Neural progenitor cell (in vitro differentiated cells): ENCODE measurements at regions not wholly inside any gene's neighbourhood (a gene's known extent, or its start where the extent isn't known, plus 50 kb on each side); places are given as distances from the start of the nearest gene placed in this dataset.

ENCODE experiments used
- DNase-seq: peaks from one replicate; pipeline ENCODE4 v3.0.0-alpha.2; 2016; ENCODE audit warnings: low spot score
- H2AFZ ChIP-seq: fragments of 200-600 bp; sonication (generic); replicated peaks from 2 replicates; pipeline ENCODE4 v1.6.1; 2016; ENCODE audit warnings: antibody characterized with exemption
- H3F3A ChIP-seq: fragments of 200-600 bp; sonication (generic); 2 replicates; pipeline ENCODE4 v1.6.1; 2016; ENCODE audit warnings: antibody characterized with exemption, low read depth
- H3K27ac ChIP-seq: fragments of 200-600 bp; sonication (generic); 2 replicates; pipeline ENCODE4 v1.5.1; 2016; ENCODE audit warnings: mild to moderate bottlenecking
- H3K27me3 ChIP-seq: fragments of 200-600 bp; sonication (generic); 2 replicates; pipeline ENCODE4 v1.6.1; 2016; ENCODE audit warnings: mild to moderate bottlenecking, moderate library complexity
- H3K36me3 ChIP-seq: fragments of 200-600 bp; sonication (generic); 2 replicates; pipeline ENCODE4 v1.5.1; 2016
- H3K4me1 ChIP-seq: fragments of 200-600 bp; sonication (generic); 2 replicates; pipeline ENCODE4 v1.6.1; 2016; ENCODE audit warnings: mixed run types
- H3K4me2 ChIP-seq: fragments of 200-600 bp; sonication (generic); 2 replicates; pipeline ENCODE4 v1.6.1; 2016
- H3K4me3 ChIP-seq: fragments of 200-600 bp; sonication (generic); 2 replicates; pipeline ENCODE4 v1.5.1; 2016
- H3K79me2 ChIP-seq: fragments of 200-600 bp; sonication (generic); 2 replicates; pipeline ENCODE4 v1.6.1; 2016; ENCODE audit warnings: low read depth
- H3K9ac ChIP-seq: fragments of 200-600 bp; sonication (generic); 2 replicates; pipeline ENCODE4 v1.6.1; 2016
- H3K9me3 ChIP-seq: fragments of 200-600 bp; sonication (generic); 2 replicates; pipeline ENCODE4 v1.5.1; 2016; ENCODE audit warnings: low read depth
- H4K20me1 ChIP-seq: fragments of 200-600 bp; sonication (generic); 2 replicates; pipeline ENCODE4 v1.6.1; 2016; ENCODE audit warnings: low read depth
- H3K27ac Mint-ChIP-seq: 3 replicates; pipeline ENCODE4 v1.8.0; 2021; ENCODE audit warnings: mixed read lengths
- H3K27me3 Mint-ChIP-seq: 2 replicates; pipeline ENCODE4 v1.8.0; 2022; ENCODE audit warnings: low read depth, mild to moderate bottlenecking, inconsistent platforms, moderate library complexity, mixed read lengths; ENCODE audit not compliant: insufficient read depth
- H3K36me3 Mint-ChIP-seq: 3 replicates; pipeline ENCODE4 v1.8.0; 2021; ENCODE audit warnings: mixed read lengths
- H3K4me1 Mint-ChIP-seq: 3 replicates; pipeline ENCODE4 v1.8.0; 2021; ENCODE audit warnings: mixed read lengths
- H3K4me3 Mint-ChIP-seq: 3 replicates; pipeline ENCODE4 v1.8.0; 2021; ENCODE audit warnings: mild to moderate bottlenecking, moderate library complexity, mixed read lengths
- H3K9me3 Mint-ChIP-seq: 3 replicates; pipeline ENCODE4 v1.8.0; 2020; ENCODE audit warnings: mixed read lengths
- CTCF ChIP-seq: fragments of 200-600 bp; sonication (generic); IDR thresholded peaks from 2 replicates; pipeline ENCODE4 v1.5.1; 2017; ENCODE audit warnings: antibody characterized with exemption, mild to moderate bottlenecking
- EZH2 ChIP-seq: fragments of 200-600 bp; sonication (generic); IDR thresholded peaks from 2 replicates; pipeline ENCODE4 v1.6.1; 2017; ENCODE audit warnings: antibody characterized with exemption, mild to moderate bottlenecking, moderate library complexity
- EZH2phosphoT487 ChIP-seq: fragments of 200-600 bp; sonication (generic); IDR thresholded peaks from 2 replicates; pipeline ENCODE4 v1.6.1; 2017; ENCODE audit warnings: antibody characterized with exemption

GRCh38 chr22:47841156-47841555, 1078.7 kb downstream of the TBC1D22A start:
- H3K27me3 Mint-ChIP-seq: peaks cover 10% of the 10 kb centered on the region
- H3K4me3 Mint-ChIP-seq: no peak overlapping the region
- no peak overlapping the region for H3K27ac Mint-ChIP-seq
- peaks cover 1% of the 10 kb centered on the region for H3K4me1 Mint-ChIP-seq
- Histone ChIP-seq H3K4me3 (no peak overlapping the region), H3K79me2 (no peaks in the 10 kb centered on the region), H3K4me1 (no peaks in the 10 kb centered on the region), H3K36me3 (no peaks in the 10 kb centered on the region), H3K4me2 (no peak overlapping the region), H3K27me3 (no peaks in the 10 kb centered on the region), H2AFZ (no peak overlapping the region), H3K9me3 (no peaks in the 10 kb centered on the region), H3K27ac (no peak overlapping the region), H3K9ac (no peak overlapping the region), H4K20me1 (no peaks in the 10 kb centered on the region), H3F3A (no peaks in the 10 kb centered on the region)
- H3K9me3 Mint-ChIP-seq: peaks cover 9% of the 10 kb centered on the region
- no peak for DNase-seq
- H3K36me3 Mint-ChIP-seq: no peaks in the 10 kb centered on the region
- TF ChIP-seq EZH2phosphoT487 (no peak), CTCF (no peak), EZH2 (no peak)

GRCh38 chr22:47839595-47840227, 1077.3 kb downstream of the TBC1D22A start:
- no peak overlapping the region for H3K27ac Mint-ChIP-seq
- no peaks in the 10 kb centered on the region for H4K20me1 ChIP-seq
- H3K36me3 Mint-ChIP-seq: no peaks in the 10 kb centered on the region
- H2AFZ ChIP-seq: no peak overlapping the region
- H3K9ac ChIP-seq: no peak overlapping the region
- no peaks in the 10 kb centered on the region for H3K4me1 ChIP-seq
- no peak for DNase-seq
- no peaks in the 10 kb centered on the region for H3F3A ChIP-seq
- no peaks in the 10 kb centered on the region for H3K79me2 ChIP-seq
- TF ChIP-seq EZH2: no peak
- TF ChIP-seq EZH2phosphoT487: no peak
- TF ChIP-seq CTCF: no peak
- no peak overlapping the region for H3K4me2 ChIP-seq
- peaks cover 9% of the 10 kb centered on the region for H3K9me3 Mint-ChIP-seq
- H3K36me3 ChIP-seq: no peaks in the 10 kb centered on the region
- peaks cover 2% of the 10 kb centered on the region for H3K4me1 Mint-ChIP-seq
- no peak overlapping the region for H3K4me3 Mint-ChIP-seq
- no peak overlapping the region for H3K27ac ChIP-seq
- H3K27me3 Mint-ChIP-seq: peaks cover 7% of the 10 kb centered on the region
- no peaks in the 10 kb centered on the region for H3K27me3 ChIP-seq
- no peak overlapping the region for H3K4me3 ChIP-seq
- no peaks in the 10 kb centered on the region for H3K9me3 ChIP-seq

DNA sequence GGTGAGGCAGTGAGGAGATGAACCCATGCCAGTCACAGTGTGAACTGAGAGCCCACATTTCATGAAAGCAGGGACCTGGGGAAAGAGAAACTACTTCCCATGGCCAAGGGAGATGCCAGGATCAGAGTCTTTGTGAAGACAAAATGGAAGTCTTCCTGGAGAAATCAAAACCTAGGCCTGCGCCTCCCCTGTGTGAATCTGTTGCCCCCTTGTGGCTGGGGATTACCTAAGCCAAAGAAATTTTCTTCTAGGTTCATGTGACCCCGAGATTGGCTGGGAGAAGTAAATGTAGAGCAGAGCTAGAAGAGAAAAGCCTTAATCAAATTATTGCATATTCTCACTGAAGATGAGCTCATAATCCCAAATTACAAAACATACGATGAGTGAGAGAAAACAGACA, 1075.3 kb downstream of the TBC1D22A start:
- DNase-seq: peak; percentile 49
- no peaks in the 10 kb centered on the region for H3K36me3 ChIP-seq
- H3K27ac Mint-ChIP-seq: no peak overlapping the region

More for the DNA sequence above, 1075.3 kb downstream of the TBC1D22A start:
- Histone ChIP-seq H3K4me1 (no peaks in the 10 kb centered on the region), H3K4me2 (no peak overlapping the region), H4K20me1 (no peaks in the 10 kb centered on the region), H3K79me2 (no peaks in the 10 kb centered on the region), H3K27me3 (no peaks in the 10 kb centered on the region), H3K4me3 (no peak overlapping the region), H2AFZ (no peak overlapping the region), H3F3A (no peaks in the 10 kb centered on the region), H3K27ac (no peak overlapping the region), H3K9ac (no peak overlapping the region), H3K9me3 (no peaks in the 10 kb centered on the region)
- Mint-ChIP-seq H3K4me3 (no peak overlapping the region), H3K27me3 (peaks cover 9% of the 10 kb centered on the region), H3K9me3 (peaks cover 11% of the 10 kb centered on the region), H3K36me3 (no peaks in the 10 kb centered on the region), H3K4me1 (peaks cover 2% of the 10 kb centered on the region)
- peak; percentile 56 for TF ChIP-seq CTCF
- TF ChIP-seq EZH2phosphoT487: no peak
